Osteoblast (primary cell): ENCODE measurements at regions not wholly inside any gene's neighbourhood (a gene's known extent, or its start where the extent isn't known, plus 50 kb on each side); places are given as distances from the start of the nearest gene placed in this dataset.
A peak's percentile ranks its signal among the peaks of the same experiment; 100 is the strongest.

Source experiments
- DNase-seq: peaks from one replicate; pipeline ENCODE4 v3.0.0; 2011; ENCODE audit warnings: low spot score, mixed read lengths; ENCODE audit not compliant: insufficient read length; ENCODE audit errors: missing footprints
- H2AFZ ChIP-seq: 2 replicates; pipeline ENCODE4 v1.6.0; 2011; ENCODE audit warnings: mild to moderate bottlenecking, low read length
- H3K27ac ChIP-seq: 2 replicates; pipeline ENCODE4 v1.5.1; 2011; ENCODE audit warnings: mild to moderate bottlenecking, low read depth, low read length, moderate library complexity
- H3K27me3 ChIP-seq: 2 replicates; pipeline ENCODE4 v1.6.0; 2012; ENCODE audit warnings: mild to moderate bottlenecking, control low read depth, inconsistent platforms, low read length, moderate library complexity; ENCODE audit not compliant: insufficient read depth
- H3K36me3 ChIP-seq: 2 replicates; pipeline ENCODE4 v1.5.1; 2011; ENCODE audit warnings: mild to moderate bottlenecking, low read length, control low read depth, moderate library complexity; ENCODE audit not compliant: insufficient read depth
- H3K4me1 ChIP-seq: 2 replicates; pipeline ENCODE4 v1.5.1; 2011; ENCODE audit warnings: mild to moderate bottlenecking, low read length, control low read depth, moderate library complexity; ENCODE audit not compliant: insufficient read depth
- H3K4me2 ChIP-seq: 2 replicates; pipeline ENCODE4 v1.6.0; 2011; ENCODE audit warnings: mild to moderate bottlenecking, low read length; ENCODE audit not compliant: insufficient read depth
- H3K4me3 ChIP-seq: fragments of 200-600 bp; sonication (generic); 3 replicates; pipeline ENCODE4 v1.5.1; 2012; ENCODE audit warnings: mild to moderate bottlenecking, low read length, inconsistent platforms; ENCODE audit not compliant: insufficient read depth
- H3K79me2 ChIP-seq: 2 replicates; pipeline ENCODE4 v1.6.0; 2012; ENCODE audit warnings: mild to moderate bottlenecking, low read length, control low read depth, inconsistent platforms; ENCODE audit not compliant: insufficient read depth
- H3K9me3 ChIP-seq: 2 replicates; pipeline ENCODE4 v1.5.1; 2011; ENCODE audit warnings: low read depth, low read length, control low read depth
- H4K20me1 ChIP-seq: 2 replicates; pipeline ENCODE4 v1.6.0; 2012; ENCODE audit warnings: mild to moderate bottlenecking, low read length, control low read depth; ENCODE audit not compliant: insufficient read depth
- CTCF ChIP-seq: IDR thresholded peaks from 2 replicates; pipeline ENCODE4 v1.5.1; 2011; ENCODE audit warnings: mild to moderate bottlenecking, low read depth, low read length, moderate library complexity; ENCODE audit errors: extremely low read depth

GRCh38 chr1:47656719-47657685 lies 219.2 kb downstream of the FOXD2 start:
- Histone ChIP-seq H2AFZ (peak overlapping the region; percentile 70), H4K20me1 (no peaks in the 10 kb centered on the region), H3K9me3 (no peaks in the 10 kb centered on the region), H3K36me3 (no peaks in the 10 kb centered on the region), H3K79me2 (no peaks in the 10 kb centered on the region), H3K4me2 (peak overlapping the region; percentile 39), H3K4me3 (no peak overlapping the region), H3K27me3 (no peaks in the 10 kb centered on the region), H3K4me1 (peaks cover 3% of the 10 kb centered on the region), H3K27ac (no peak overlapping the region)
- TF ChIP-seq CTCF = no peak
- DNase-seq = peak; percentile 80

DNA sequence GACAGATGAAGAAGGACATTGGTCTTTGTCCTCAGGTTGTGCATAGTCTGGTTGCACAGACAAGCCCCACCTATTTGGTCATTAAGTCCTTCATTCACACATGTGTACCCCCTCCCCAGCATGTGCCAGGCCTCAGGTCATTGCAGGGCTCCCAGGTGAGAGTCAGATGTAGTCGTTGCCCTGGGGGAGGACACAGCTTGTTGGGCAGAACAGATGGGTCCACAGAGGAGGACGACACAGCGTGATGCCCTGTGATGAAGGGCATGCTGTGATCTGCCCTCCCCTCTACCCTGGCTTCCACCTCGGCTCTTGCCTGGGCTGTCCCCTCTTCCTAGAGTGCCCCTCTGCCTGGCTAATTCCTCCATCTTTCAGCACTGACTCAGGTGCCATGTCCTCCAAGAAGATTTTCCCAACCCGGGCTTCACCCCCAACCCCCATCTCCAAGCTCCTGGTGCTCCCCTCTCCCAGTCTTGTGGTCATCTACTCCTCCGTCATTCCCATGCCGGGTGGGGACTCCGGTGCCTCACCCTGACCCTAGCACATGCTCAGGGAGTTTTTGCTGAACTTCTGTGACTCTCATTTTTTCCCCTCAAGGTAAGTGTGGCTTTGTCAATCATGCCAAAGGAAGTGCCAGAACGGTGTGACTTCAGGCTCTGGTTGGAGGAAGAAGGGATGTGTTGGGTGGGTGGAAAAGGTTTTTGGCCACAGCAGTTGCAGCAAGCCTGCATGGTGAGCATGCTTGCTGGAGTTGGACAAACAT lies 220.5 kb downstream of the FOXD2 start:
- no peaks in the 10 kb centered on the region for H3K9me3 ChIP-seq
- H3K79me2 ChIP-seq = no peaks in the 10 kb centered on the region

GRCh38 chr1:47659146-47659545 lies 221.3 kb downstream of the FOXD2 start:
- Histone ChIP-seq H3K4me3 (no peak overlapping the region), H3K27ac (no peak overlapping the region), H3K27me3 (no peaks in the 10 kb centered on the region), H3K9me3 (no peaks in the 10 kb centered on the region), H2AFZ (no peak overlapping the region), H3K4me2 (no peak overlapping the region), H4K20me1 (no peaks in the 10 kb centered on the region), H3K79me2 (no peaks in the 10 kb centered on the region), H3K36me3 (no peaks in the 10 kb centered on the region), H3K4me1 (peaks cover 3% of the 10 kb centered on the region)
- DNase-seq = no peak
- no peak for TF ChIP-seq CTCF

More for the DNA sequence above, 220.5 kb downstream of the FOXD2 start:
- no peak for TF ChIP-seq CTCF
- DNase-seq = no peak
- Histone ChIP-seq H3K27me3 (no peaks in the 10 kb centered on the region), H3K4me1 (peaks cover 3% of the 10 kb centered on the region), H3K27ac (no peak overlapping the region), H4K20me1 (no peaks in the 10 kb centered on the region), H3K4me3 (no peak overlapping the region), H2AFZ (no peak overlapping the region), H3K4me2 (no peak overlapping the region), H3K36me3 (no peaks in the 10 kb centered on the region)

GRCh38 chr1:47660622-47661021 lies 222.8 kb downstream of the FOXD2 start:
- DNase-seq = no peak
- TF ChIP-seq CTCF = no peak
- Histone ChIP-seq H3K4me2 (no peak overlapping the region), H4K20me1 (no peaks in the 10 kb centered on the region), H2AFZ (no peak overlapping the region), H3K79me2 (no peaks in the 10 kb centered on the region), H3K27ac (no peak overlapping the region), H3K4me1 (peaks cover 3% of the 10 kb centered on the region), H3K4me3 (no peak overlapping the region), H3K27me3 (no peaks in the 10 kb centered on the region), H3K36me3 (no peaks in the 10 kb centered on the region), H3K9me3 (no peaks in the 10 kb centered on the region)
